HepG2 (cell line): ENCODE measurements at regions not wholly inside any gene's neighbourhood (a gene's known extent, or its start where the extent isn't known, plus 50 kb on each side); places are given as distances from the start of the nearest gene placed in this dataset.

ENCODE experiments used
- ATAC-seq: fragments of 200-7000 bp; cut with Tn5 transposase; 3 replicates; pipeline ENCODE4 v1.9.1; 2020; ENCODE audit warnings: mild to moderate bottlenecking, moderate library complexity
- BruUV-seq: library from RNA; stranded (reverse); fragments of 400-500 nt; replicated peaks from 2 replicates; lab custom pipeline; 2021; lab: Mats Ljungman, UMichigan
- CTCF ChIA-PET: fragments of 300-600 bp; formaldehyde crosslinking; extraction: SDS; loops from one replicate; lab custom pipeline; 2021; ENCODE audit warnings: low total read pairs, inconsistent platforms, low intra/inter-chr PET ratio; lab: Yijun Ruan, JAX
- POLR2A ChIA-PET: fragments of 350-600 bp; sonication (Branson Sonifier 250); formaldehyde crosslinking; loops from one replicate; lab custom pipeline; 2020; ENCODE audit warnings: antibody characterized with exemption, inconsistent platforms; lab: Yijun Ruan, JAX
- DNase-seq: peaks from one replicate; pipeline ENCODE4 v3.0.0-alpha.2; 2015; ENCODE audit warnings: low spot score
- FAIRE-seq: peaks from 3 replicates; lab custom pipeline; 2011; peaks lifted over from hg19 to GRCh38; lab: Jason Lieb, UNC
- H2AFZ ChIP-seq: one replicate; pipeline ENCODE4 v1.6.1; 2011; ENCODE audit warnings: low read length, inconsistent platforms
- H3K27ac ChIP-seq: fragments of 300-600 bp; 3 replicates; pipeline ENCODE4 v1.8.0; 2011; ENCODE audit warnings: mixed run types, mild to moderate bottlenecking, mixed read lengths, low read length, inconsistent platforms; ENCODE audit not compliant: insufficient read depth; ENCODE audit errors: extremely low read length
- H3K27me3 ChIP-seq, 2 experiments: fragments of 200-600 bp in 1 of 2; 2 replicates in 1 of 2; 3 replicates in 1 of 2; pipeline versions ENCODE4 v1.6.0 to v1.8.0; 2011; ENCODE audit warnings: low read length in 2 of 2, mild to moderate bottlenecking in 2 of 2, moderate library complexity in 2 of 2, inconsistent platforms in 1 of 2; ENCODE audit not compliant: insufficient read depth in 2 of 2, control insufficient read depth in 1 of 2
- H3K36me3 ChIP-seq, 2 experiments: fragments of 200-600 bp in 1 of 2; replicated peaks in 1 of 2; 2 replicates in 1 of 2; 3 replicates in 1 of 2; pipeline versions ENCODE4 v1.5.1 to v1.8.0; 2011; ENCODE audit warnings: low read length in 2 of 2, inconsistent platforms in 1 of 2; ENCODE audit not compliant: insufficient read depth in 2 of 2, control insufficient read depth in 1 of 2
- H3K4me1 ChIP-seq: 2 replicates; pipeline ENCODE4 v1.5.1; 2012; ENCODE audit warnings: low read length, inconsistent platforms; ENCODE audit not compliant: insufficient read depth
- H3K4me2 ChIP-seq: 2 replicates; pipeline ENCODE4 v1.6.0; 2011; ENCODE audit warnings: low read depth, low read length, inconsistent platforms
- H3K4me3 ChIP-seq, 3 experiments: fragments of 200-600 bp in 1 of 3; sonication (generic), shearing (Covaris generic) in 1 of 3; replicated peaks in 1 of 3; 2 replicates each; pipeline ENCODE4 v1.5.1; 2011 to 2016; ENCODE audit warnings: low read length in 3 of 3, inconsistent platforms in 2 of 3, low read depth in 2 of 3, mild to moderate bottlenecking in 2 of 3, control low read depth in 1 of 3, mixed read lengths in 1 of 3; ENCODE audit not compliant: insufficient read depth in 1 of 3
- H3K79me2 ChIP-seq: one replicate; pipeline ENCODE4 v1.6.1; 2011; ENCODE audit warnings: low read length, inconsistent platforms; ENCODE audit not compliant: insufficient read depth
- H3K9ac ChIP-seq: 2 replicates; pipeline ENCODE4 v1.6.0; 2011; ENCODE audit warnings: mild to moderate bottlenecking, low read depth, low read length, inconsistent platforms; ENCODE audit not compliant: insufficient read depth
- H3K9me3 ChIP-seq: 2 replicates; pipeline ENCODE4 v1.5.1; 2012; ENCODE audit warnings: mild to moderate bottlenecking, low read length
- H4K20me1 ChIP-seq: 2 replicates; pipeline ENCODE4 v1.6.0; 2011; ENCODE audit warnings: inconsistent platforms, mild to moderate bottlenecking, low read length, moderate library complexity; ENCODE audit not compliant: insufficient read depth
- HNF1A ChIP-seq, 2 experiments: sonication (generic) in 1 of 2; formaldehyde crosslinking in 1 of 2; IDR thresholded peaks; 2 replicates each; pipeline versions ENCODE4 v1.4.0 to v1.6.1; 2016 to 2020; ENCODE audit warnings: borderline replicate concordance in 1 of 2, low read depth in 1 of 2, mild to moderate bottlenecking in 1 of 2, missing genetic modification reagents in 1 of 2
- MAF1 ChIP-seq: sonication (generic); formaldehyde crosslinking; IDR thresholded peaks from 2 replicates; pipeline ENCODE4 v1.5.0; 2020; ENCODE audit warnings: missing genetic modification reagents, borderline replicate concordance
- NFE2L1 ChIP-seq: sonication (generic); formaldehyde crosslinking; IDR thresholded peaks from 2 replicates; pipeline ENCODE4 v1.4.0; 2020; ENCODE audit warnings: missing genetic modification reagents, mild to moderate bottlenecking, borderline replicate concordance
- POLR2AphosphoS5 ChIP-seq: IDR thresholded peaks from 2 replicates; pipeline ENCODE4 v1.6.1; 2012; ENCODE audit warnings: low read depth, low read length
- PRDM10 ChIP-seq: sonication (generic); formaldehyde crosslinking; IDR thresholded peaks from 2 replicates; pipeline ENCODE4 v1.4.0; 2020; ENCODE audit warnings: low read depth, missing genetic modification reagents
- ZNF513 ChIP-seq: sonication (generic); formaldehyde crosslinking; conservative IDR thresholded peaks from 2 replicates; pipeline ENCODE4 v1.5.0; 2020; ENCODE audit warnings: missing genetic modification reagents
- ZNF768 ChIP-seq: sonication (generic); formaldehyde crosslinking; IDR thresholded peaks from 2 replicates; pipeline ENCODE4 v1.4.0; 2020; ENCODE audit warnings: missing genetic modification reagents
- WGBS: methylation state at CpG from one replicate; pipeline ENCODE4 v1.1.6; 2017; ENCODE audit warnings: low lambda C conversion rate; 5-methylcytosine and 5-hydroxymethylcytosine counted together
- in situ Hi-C: cut with HindIII; loops from 2 replicates; pipeline ENCODE4 v1.10.0; 2017; ENCODE audit warnings: low pct_unique_long_range_greater_than_20kb; ENCODE audit not compliant: extremely low pct_ligation_motif_present
- intact Hi-C: fragments of 100-400 bp; cut with micrococcal nuclease; formaldehyde crosslinking; loops from one replicate; pipeline ENCODE4 v1.10.0; 2022; ENCODE audit not compliant: unreplicated experiment

GRCh38 chr2:239667431-239667985 is 266.7 kb upstream of the HDAC4 start:
- DNase-seq (no peak), FAIRE-seq (no peak), ATAC-seq (no peak)
- TF ChIP-seq ZNF768 (CRISPR knock-in tag) = no peak
- no peak for TF ChIP-seq POLR2AphosphoS5
- in situ Hi-C loops = no loop called here
- CTCF ChIA-PET = no interaction called here
- Histone ChIP-seq H2AFZ (no peak overlapping the region), H3K27me3 (peaks cover 8 to 77% of the 10 kb centered on the region in 2 experiments), H3K4me3 (no peak overlapping the region), H3K4me2 (no peak overlapping the region), H3K9me3 (no peaks in the 10 kb centered on the region), H3K4me1 (no peaks in the 10 kb centered on the region), H3K79me2 (no peaks in the 10 kb centered on the region), H3K9ac (no peak overlapping the region), H3K27ac (no peak overlapping the region), H3K36me3 (no peaks in the 10 kb centered on the region), H4K20me1 (no peaks in the 10 kb centered on the region)
- intact Hi-C loops = no loop called here
- WGBS = 5% methylated on average over 10 of the region's 10 CpGs
- POLR2A ChIA-PET = no interaction called here
- BruUV-seq = no TSS peak

- H3K79me2 ChIP-seq = no peaks in the 10 kb centered on the region
- H3K9ac ChIP-seq = no peak overlapping the region
- ATAC-seq = no peak
- no peaks in the 10 kb centered on the region for H3K4me1 ChIP-seq
- no peaks in the 10 kb centered on the region for H3K36me3 ChIP-seq
- no peak overlapping the region for H3K4me2 ChIP-seq
- H2AFZ ChIP-seq = no peak overlapping the region
- in situ Hi-C loops (no loop called here), intact Hi-C loops (no loop called here)
- DNase-seq = no peak
- no peaks in the 10 kb centered on the region for H4K20me1 ChIP-seq
- no TSS peak for BruUV-seq
- no peaks in the 10 kb centered on the region for H3K9me3 ChIP-seq
- peaks cover 8 to 82% of the 10 kb centered on the region in 2 experiments for H3K27me3 ChIP-seq
- ChIA-PET CTCF (no interaction called here), POLR2A (no interaction called here)
- no peak overlapping the region for H3K4me3 ChIP-seq
- H3K27ac ChIP-seq = no peak overlapping the region
- WGBS = 3% methylated on average over 11 of the region's 11 CpGs
- no peak for FAIRE-seq
- TF ChIP-seq HNF1A (IDR thresholded peaks at IDR 0.05; ENCODE audit: low read depth) = no peak
- no peak for TF ChIP-seq HNF1A (CRISPR knock-in tag; IDR thresholded peaks at IDR 0.05; ENCODE audit: borderline replicate concordance)
- no peak for TF ChIP-seq PRDM10 (CRISPR knock-in tag)
- TF ChIP-seq MAF1 (CRISPR knock-in tag) = no peak
- TF ChIP-seq ZNF513 (CRISPR knock-in tag) = no peak
- TF ChIP-seq NFE2L1 (CRISPR knock-in tag) = no peak
These were observed 266.1 kb upstream of the HDAC4 start for GRCh38 chr2:239666855-239667376.
